HepG2 (cell line): ENCODE measurements at regions not wholly inside any gene's neighbourhood (a gene's known extent, or its start where the extent isn't known, plus 50 kb on each side); places are given as distances from the start of the nearest gene placed in this dataset.

ENCODE experiments used
- ATAC-seq: fragments of 200-7000 bp; cut with Tn5 transposase; 3 replicates; pipeline ENCODE4 v1.9.1; 2020; ENCODE audit warnings: mild to moderate bottlenecking, moderate library complexity
- BruUV-seq: library from RNA; stranded (reverse); fragments of 400-500 nt; replicated peaks from 2 replicates; lab custom pipeline; 2021; lab: Mats Ljungman, UMichigan
- CTCF ChIA-PET: fragments of 300-600 bp; formaldehyde crosslinking; extraction: SDS; loops from one replicate; lab custom pipeline; 2021; ENCODE audit warnings: low total read pairs, inconsistent platforms, low intra/inter-chr PET ratio; lab: Yijun Ruan, JAX
- POLR2A ChIA-PET: fragments of 350-600 bp; sonication (Branson Sonifier 250); formaldehyde crosslinking; loops from one replicate; lab custom pipeline; 2020; ENCODE audit warnings: antibody characterized with exemption, inconsistent platforms; lab: Yijun Ruan, JAX
- DNase-seq: peaks from one replicate; pipeline ENCODE4 v3.0.0-alpha.2; 2015; ENCODE audit warnings: low spot score
- FAIRE-seq: peaks from 3 replicates; lab custom pipeline; 2011; peaks lifted over from hg19 to GRCh38; lab: Jason Lieb, UNC
- H2AFZ ChIP-seq: one replicate; pipeline ENCODE4 v1.6.1; 2011; ENCODE audit warnings: low read length, inconsistent platforms
- H3K27ac ChIP-seq: fragments of 300-600 bp; 3 replicates; pipeline ENCODE4 v1.8.0; 2011; ENCODE audit warnings: mixed run types, mild to moderate bottlenecking, mixed read lengths, low read length, inconsistent platforms; ENCODE audit not compliant: insufficient read depth; ENCODE audit errors: extremely low read length
- H3K27me3 ChIP-seq, 2 experiments: fragments of 200-600 bp in 1 of 2; 2 replicates in 1 of 2; 3 replicates in 1 of 2; pipeline versions ENCODE4 v1.6.0 to v1.8.0; 2011; ENCODE audit warnings: low read length in 2 of 2, mild to moderate bottlenecking in 2 of 2, moderate library complexity in 2 of 2, inconsistent platforms in 1 of 2; ENCODE audit not compliant: insufficient read depth in 2 of 2, control insufficient read depth in 1 of 2
- H3K36me3 ChIP-seq, 2 experiments: fragments of 200-600 bp in 1 of 2; replicated peaks in 1 of 2; 2 replicates in 1 of 2; 3 replicates in 1 of 2; pipeline versions ENCODE4 v1.5.1 to v1.8.0; 2011; ENCODE audit warnings: low read length in 2 of 2, inconsistent platforms in 1 of 2; ENCODE audit not compliant: insufficient read depth in 2 of 2, control insufficient read depth in 1 of 2
- H3K4me1 ChIP-seq: 2 replicates; pipeline ENCODE4 v1.5.1; 2012; ENCODE audit warnings: low read length, inconsistent platforms; ENCODE audit not compliant: insufficient read depth
- H3K4me2 ChIP-seq: 2 replicates; pipeline ENCODE4 v1.6.0; 2011; ENCODE audit warnings: low read depth, low read length, inconsistent platforms
- H3K4me3 ChIP-seq, 3 experiments: fragments of 200-600 bp in 1 of 3; sonication (generic), shearing (Covaris generic) in 1 of 3; replicated peaks in 1 of 3; 2 replicates each; pipeline ENCODE4 v1.5.1; 2011 to 2016; ENCODE audit warnings: low read length in 3 of 3, inconsistent platforms in 2 of 3, low read depth in 2 of 3, mild to moderate bottlenecking in 2 of 3, control low read depth in 1 of 3, mixed read lengths in 1 of 3; ENCODE audit not compliant: insufficient read depth in 1 of 3
- H3K79me2 ChIP-seq: one replicate; pipeline ENCODE4 v1.6.1; 2011; ENCODE audit warnings: low read length, inconsistent platforms; ENCODE audit not compliant: insufficient read depth
- H3K9ac ChIP-seq: 2 replicates; pipeline ENCODE4 v1.6.0; 2011; ENCODE audit warnings: mild to moderate bottlenecking, low read depth, low read length, inconsistent platforms; ENCODE audit not compliant: insufficient read depth
- H3K9me3 ChIP-seq: 2 replicates; pipeline ENCODE4 v1.5.1; 2012; ENCODE audit warnings: mild to moderate bottlenecking, low read length
- H4K20me1 ChIP-seq: 2 replicates; pipeline ENCODE4 v1.6.0; 2011; ENCODE audit warnings: inconsistent platforms, mild to moderate bottlenecking, low read length, moderate library complexity; ENCODE audit not compliant: insufficient read depth
- CREM ChIP-seq, 2 experiments: sonication (generic) in 1 of 2; formaldehyde crosslinking in 1 of 2; IDR thresholded peaks; 2 replicates each; pipeline versions ENCODE4 v1.4.0 to v1.6.1; 2016 to 2020; ENCODE audit warnings: antibody characterized with exemption in 1 of 2, mild to moderate bottlenecking in 1 of 2, missing genetic modification reagents in 1 of 2
- FLYWCH1 ChIP-seq: sonication (generic); formaldehyde crosslinking; IDR thresholded peaks from 2 replicates; pipeline ENCODE4 v1.8.1; 2023; ENCODE audit warnings: mild to moderate bottlenecking, missing genetic modification reagents
- MYNN ChIP-seq: sonication (generic); formaldehyde crosslinking; IDR thresholded peaks from 2 replicates; pipeline ENCODE4 v1.4.0; 2020; ENCODE audit warnings: mild to moderate bottlenecking, low read depth, missing genetic modification reagents
- SMAD1 ChIP-seq: sonication (generic); formaldehyde crosslinking; IDR thresholded peaks from 2 replicates; pipeline ENCODE4 v1.4.0; 2020; ENCODE audit warnings: missing genetic modification reagents, low read depth, mild to moderate bottlenecking, borderline replicate concordance
- TEF ChIP-seq: sonication (generic); formaldehyde crosslinking; IDR thresholded peaks from 2 replicates; pipeline ENCODE4 v1.5.0; 2020; ENCODE audit warnings: missing genetic modification reagents
- XBP1 ChIP-seq: sonication (generic); formaldehyde crosslinking; IDR thresholded peaks from 2 replicates; pipeline ENCODE4 v1.5.0; 2020; ENCODE audit warnings: missing genetic modification reagents
- ZGPAT ChIP-seq: IDR thresholded peaks from 2 replicates; pipeline ENCODE4 v1.6.1; 2016; ENCODE audit warnings: mild to moderate bottlenecking
- ZNF33A ChIP-seq: sonication (generic); formaldehyde crosslinking; IDR thresholded peaks from 2 replicates; pipeline ENCODE4 v1.5.1; 2020; ENCODE audit warnings: missing genetic modification reagents, mild to moderate bottlenecking, moderate library complexity, borderline replicate concordance
- ZNF556 ChIP-seq: sonication (generic); formaldehyde crosslinking; IDR thresholded peaks from 2 replicates; pipeline ENCODE4 v1.4.0; 2020; ENCODE audit warnings: mild to moderate bottlenecking, missing genetic modification reagents, borderline replicate concordance
- WGBS: methylation state at CpG from one replicate; pipeline ENCODE4 v1.1.6; 2017; ENCODE audit warnings: low lambda C conversion rate; 5-methylcytosine and 5-hydroxymethylcytosine counted together
- in situ Hi-C: cut with HindIII; loops from 2 replicates; pipeline ENCODE4 v1.10.0; 2017; ENCODE audit warnings: low pct_unique_long_range_greater_than_20kb; ENCODE audit not compliant: extremely low pct_ligation_motif_present
- intact Hi-C: fragments of 100-400 bp; cut with micrococcal nuclease; formaldehyde crosslinking; loops from one replicate; pipeline ENCODE4 v1.10.0; 2022; ENCODE audit not compliant: unreplicated experiment
- TF ChIP-seq, protein P1 (sequence below): sonication (generic); formaldehyde crosslinking; IDR thresholded peaks from 2 replicates; pipeline ENCODE4 v1.9.0; 2021; ENCODE audit warnings: mild to moderate bottlenecking, missing genetic modification reagents
- TF ChIP-seq, protein P2 (sequence below): sonication (generic); formaldehyde crosslinking; IDR thresholded peaks from 2 replicates; pipeline ENCODE4 v1.8.0; 2022; ENCODE audit warnings: mild to moderate bottlenecking, missing genetic modification reagents, moderate library complexity

DNA sequence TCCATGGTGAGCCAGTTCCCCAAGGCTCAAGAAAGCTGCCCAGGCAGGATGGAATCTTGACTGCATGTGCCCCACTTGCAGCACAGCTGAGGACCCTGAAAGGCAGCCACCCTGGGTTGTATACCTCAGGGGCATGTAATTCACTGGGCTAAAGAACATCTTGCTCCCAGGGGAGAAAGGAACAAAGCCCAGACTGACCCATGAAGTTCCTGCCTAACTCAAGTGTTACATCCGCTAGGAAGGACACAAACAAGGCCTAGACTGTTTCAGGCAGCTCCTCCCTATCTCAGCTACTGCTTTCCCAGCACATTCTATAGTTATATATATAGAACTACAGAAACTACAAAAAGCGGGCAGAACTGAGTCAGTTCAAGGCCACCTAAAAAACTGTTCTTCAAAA lies 69.0 kb downstream of the RBM43 start:
- H3K9ac ChIP-seq, result no peak overlapping the region
- H3K27me3 ChIP-seq, result 0 out of 5 replicates have a peak, but pooled peaks cover 0 to under 1% of the 10 kb centered on the region in 2 experiments
- BruUV-seq, result no TSS peak
- no peak for FAIRE-seq
- H3K27ac ChIP-seq, result no peak overlapping the region
- 0% methylated on average over 2 of the region's 2 CpGs for WGBS
- H4K20me1 ChIP-seq, result no peaks in the 10 kb centered on the region
- no peak overlapping the region for H3K4me3 ChIP-seq
- intact Hi-C loops (no loop called here), in situ Hi-C loops (no loop called here)
- no peaks in the 10 kb centered on the region for H3K36me3 ChIP-seq
- no peak for DNase-seq
- H2AFZ ChIP-seq, result no peak overlapping the region
- CTCF ChIA-PET, result no interaction called here
- H3K9me3 ChIP-seq, result no peaks in the 10 kb centered on the region
- H3K79me2 ChIP-seq, result no peaks in the 10 kb centered on the region
- POLR2A ChIA-PET, result no interaction called here
- ATAC-seq, result no peak
- H3K4me1 ChIP-seq, result no peaks in the 10 kb centered on the region
- no peak overlapping the region for H3K4me2 ChIP-seq
- TF ChIP-seq ZNF556 (no peak), MYNN (CRISPR knock-in tag) (no peak), XBP1 (CRISPR knock-in tag) (no peak), FLYWCH1 (no peak), ZGPAT (CRISPR knock-in tag) (no peak), TEF (CRISPR knock-in tag) (no peak), ZNF33A (CRISPR knock-in tag) (no peak), SMAD1 (CRISPR knock-in tag) (no peak), CREM (IDR thresholded peaks at IDR 0.05) (no peak), CREM (CRISPR knock-in tag; IDR thresholded peaks at IDR 0.05) (no peak)
- TF ChIP-seq, protein P1, sequence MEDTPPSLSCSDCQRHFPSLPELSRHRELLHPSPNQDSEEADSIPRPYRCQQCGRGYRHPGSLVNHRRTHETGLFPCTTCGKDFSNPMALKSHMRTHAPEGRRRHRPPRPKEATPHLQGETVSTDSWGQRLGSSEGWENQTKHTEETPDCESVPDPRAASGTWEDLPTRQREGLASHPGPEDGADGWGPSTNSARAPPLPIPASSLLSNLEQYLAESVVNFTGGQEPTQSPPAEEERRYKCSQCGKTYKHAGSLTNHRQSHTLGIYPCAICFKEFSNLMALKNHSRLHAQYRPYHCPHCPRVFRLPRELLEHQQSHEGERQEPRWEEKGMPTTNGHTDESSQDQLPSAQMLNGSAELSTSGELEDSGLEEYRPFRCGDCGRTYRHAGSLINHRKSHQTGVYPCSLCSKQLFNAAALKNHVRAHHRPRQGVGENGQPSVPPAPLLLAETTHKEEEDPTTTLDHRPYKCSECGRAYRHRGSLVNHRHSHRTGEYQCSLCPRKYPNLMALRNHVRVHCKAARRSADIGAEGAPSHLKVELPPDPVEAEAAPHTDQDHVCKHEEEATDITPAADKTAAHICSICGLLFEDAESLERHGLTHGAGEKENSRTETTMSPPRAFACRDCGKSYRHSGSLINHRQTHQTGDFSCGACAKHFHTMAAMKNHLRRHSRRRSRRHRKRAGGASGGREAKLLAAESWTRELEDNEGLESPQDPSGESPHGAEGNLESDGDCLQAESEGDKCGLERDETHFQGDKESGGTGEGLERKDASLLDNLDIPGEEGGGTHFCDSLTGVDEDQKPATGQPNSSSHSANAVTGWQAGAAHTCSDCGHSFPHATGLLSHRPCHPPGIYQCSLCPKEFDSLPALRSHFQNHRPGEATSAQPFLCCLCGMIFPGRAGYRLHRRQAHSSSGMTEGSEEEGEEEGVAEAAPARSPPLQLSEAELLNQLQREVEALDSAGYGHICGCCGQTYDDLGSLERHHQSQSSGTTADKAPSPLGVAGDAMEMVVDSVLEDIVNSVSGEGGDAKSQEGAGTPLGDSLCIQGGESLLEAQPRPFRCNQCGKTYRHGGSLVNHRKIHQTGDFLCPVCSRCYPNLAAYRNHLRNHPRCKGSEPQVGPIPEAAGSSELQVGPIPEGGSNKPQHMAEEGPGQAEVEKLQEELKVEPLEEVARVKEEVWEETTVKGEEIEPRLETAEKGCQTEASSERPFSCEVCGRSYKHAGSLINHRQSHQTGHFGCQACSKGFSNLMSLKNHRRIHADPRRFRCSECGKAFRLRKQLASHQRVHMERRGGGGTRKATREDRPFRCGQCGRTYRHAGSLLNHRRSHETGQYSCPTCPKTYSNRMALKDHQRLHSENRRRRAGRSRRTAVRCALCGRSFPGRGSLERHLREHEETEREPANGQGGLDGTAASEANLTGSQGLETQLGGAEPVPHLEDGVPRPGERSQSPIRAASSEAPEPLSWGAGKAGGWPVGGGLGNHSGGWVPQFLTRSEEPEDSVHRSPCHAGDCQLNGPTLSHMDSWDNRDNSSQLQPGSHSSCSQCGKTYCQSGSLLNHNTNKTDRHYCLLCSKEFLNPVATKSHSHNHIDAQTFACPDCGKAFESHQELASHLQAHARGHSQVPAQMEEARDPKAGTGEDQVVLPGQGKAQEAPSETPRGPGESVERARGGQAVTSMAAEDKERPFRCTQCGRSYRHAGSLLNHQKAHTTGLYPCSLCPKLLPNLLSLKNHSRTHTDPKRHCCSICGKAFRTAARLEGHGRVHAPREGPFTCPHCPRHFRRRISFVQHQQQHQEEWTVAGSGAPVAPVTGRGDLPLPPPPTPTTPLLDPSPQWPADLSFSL (CRISPR knock-in tag), result no peak
- TF ChIP-seq, protein P2, sequence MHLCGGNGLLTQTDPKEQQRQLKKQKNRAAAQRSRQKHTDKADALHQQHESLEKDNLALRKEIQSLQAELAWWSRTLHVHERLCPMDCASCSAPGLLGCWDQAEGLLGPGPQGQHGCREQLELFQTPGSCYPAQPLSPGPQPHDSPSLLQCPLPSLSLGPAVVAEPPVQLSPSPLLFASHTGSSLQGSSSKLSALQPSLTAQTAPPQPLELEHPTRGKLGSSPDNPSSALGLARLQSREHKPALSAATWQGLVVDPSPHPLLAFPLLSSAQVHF, result no peak
